Liver (tissue), 3 donors: ENCODE measurements at regions not wholly inside any gene's neighbourhood (a gene's known extent, or its start where the extent isn't known, plus 50 kb on each side); places are given as distances from the start of the nearest gene placed in this dataset.

Source experiments
- EGR1 ChIP-seq, 2 donors: IDR thresholded peaks; 2 replicates each; pipeline ENCODE4 v1.6.1; 2016 to 2018; ENCODE audit warnings: antibody characterized with exemption in 2 of 2, low read depth in 2 of 2
- FOXA1 ChIP-seq: IDR thresholded peaks from 2 replicates; pipeline ENCODE4 v1.6.1; 2016; ENCODE audit warnings: antibody characterized with exemption
- GABPA ChIP-seq, 2 donors: IDR thresholded peaks in 1 of 2; conservative IDR thresholded peaks in 1 of 2; 2 replicates each; pipeline ENCODE4 v1.6.1; 2016; ENCODE audit warnings: antibody characterized with exemption in 2 of 2, mild to moderate bottlenecking in 1 of 2, moderate library complexity in 1 of 2
- JUND ChIP-seq, 2 donors: IDR thresholded peaks; 2 replicates each; pipeline ENCODE4 v1.6.1; 2016; ENCODE audit warnings: antibody characterized with exemption in 2 of 2
- RAD21 ChIP-seq, 2 donors: IDR thresholded peaks; 2 replicates each; pipeline ENCODE4 v1.6.1; 2016; ENCODE audit warnings: antibody characterized with exemption in 2 of 2, mild to moderate bottlenecking in 2 of 2
- SP1 ChIP-seq: IDR thresholded peaks from 2 replicates; pipeline ENCODE4 v1.6.1; 2018; ENCODE audit warnings: antibody characterized with exemption, mild to moderate bottlenecking
- TAF1 ChIP-seq: conservative IDR thresholded peaks from 2 replicates; pipeline ENCODE4 v1.6.1; 2016; ENCODE audit warnings: antibody characterized with exemption, mild to moderate bottlenecking
- YY1 ChIP-seq: IDR thresholded peaks from 2 replicates; pipeline ENCODE4 v1.6.1; 2016; ENCODE audit warnings: antibody characterized with exemption, mild to moderate bottlenecking
- TF ChIP-seq, protein P1 (sequence below): fragments of 150-350 bp; IDR thresholded peaks from 2 replicates; pipeline ENCODE4 v1.5.1; 2017; ENCODE audit warnings: improper control_type of control experiment, low read depth, low read length; ENCODE audit not compliant: missing input control
- TF ChIP-seq, protein P2 (sequence below): IDR thresholded peaks from 2 replicates; pipeline ENCODE4 v1.6.1; 2016; ENCODE audit warnings: antibody characterized with exemption, mild to moderate bottlenecking
- TF ChIP-seq, protein P3 (sequence below): IDR thresholded peaks from 2 replicates; pipeline ENCODE4 v1.6.1; 2016; ENCODE audit warnings: antibody characterized with exemption
- TF ChIP-seq, protein P4 (sequence below): IDR thresholded peaks from 2 replicates; pipeline ENCODE4 v1.6.1; 2016; ENCODE audit warnings: antibody characterized with exemption
- donor health status: healthy.
- donor health status: healthy.

DNA sequence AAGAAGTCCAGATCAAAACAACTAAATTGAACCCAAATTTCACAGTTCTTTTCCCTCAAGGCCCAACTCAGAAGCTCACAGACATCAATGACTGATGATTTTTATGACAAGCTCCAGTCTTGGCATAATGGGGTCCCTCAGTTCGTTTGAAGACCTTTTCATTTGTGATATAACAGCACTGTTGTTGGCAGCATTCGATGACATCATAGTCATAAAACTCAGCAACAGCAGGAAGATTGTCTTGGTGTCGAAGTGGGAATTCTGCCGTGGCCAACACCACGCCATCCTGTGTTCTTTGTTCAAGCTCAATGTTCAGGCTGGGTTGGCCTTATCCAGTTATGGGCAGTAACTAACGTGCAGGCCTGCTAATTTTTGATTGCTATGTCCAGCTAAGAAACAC lies 261.7 kb downstream of the C7orf25 start:
- TF ChIP-seq GABPA (IDR thresholded peaks at IDR 0.05 in 1 of 2, conservative IDR thresholded peaks at IDR 0.05 in 1 of 2) (no peak), RAD21 (IDR thresholded peaks at IDR 0.05) (no peak), FOXA1 (no peak), SP1 (no peak), YY1 (no peak), JUND (IDR thresholded peaks at IDR 0.05) (no peak), TAF1 (no peak), EGR1 (IDR thresholded peaks at IDR 0.05; ENCODE audit: low read depth in 2 of 2) (no peak)
- TF ChIP-seq, protein P1, sequence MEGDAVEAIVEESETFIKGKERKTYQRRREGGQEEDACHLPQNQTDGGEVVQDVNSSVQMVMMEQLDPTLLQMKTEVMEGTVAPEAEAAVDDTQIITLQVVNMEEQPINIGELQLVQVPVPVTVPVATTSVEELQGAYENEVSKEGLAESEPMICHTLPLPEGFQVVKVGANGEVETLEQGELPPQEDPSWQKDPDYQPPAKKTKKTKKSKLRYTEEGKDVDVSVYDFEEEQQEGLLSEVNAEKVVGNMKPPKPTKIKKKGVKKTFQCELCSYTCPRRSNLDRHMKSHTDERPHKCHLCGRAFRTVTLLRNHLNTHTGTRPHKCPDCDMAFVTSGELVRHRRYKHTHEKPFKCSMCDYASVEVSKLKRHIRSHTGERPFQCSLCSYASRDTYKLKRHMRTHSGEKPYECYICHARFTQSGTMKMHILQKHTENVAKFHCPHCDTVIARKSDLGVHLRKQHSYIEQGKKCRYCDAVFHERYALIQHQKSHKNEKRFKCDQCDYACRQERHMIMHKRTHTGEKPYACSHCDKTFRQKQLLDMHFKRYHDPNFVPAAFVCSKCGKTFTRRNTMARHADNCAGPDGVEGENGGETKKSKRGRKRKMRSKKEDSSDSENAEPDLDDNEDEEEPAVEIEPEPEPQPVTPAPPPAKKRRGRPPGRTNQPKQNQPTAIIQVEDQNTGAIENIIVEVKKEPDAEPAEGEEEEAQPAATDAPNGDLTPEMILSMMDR, result no peak
- TF ChIP-seq, protein P2, sequence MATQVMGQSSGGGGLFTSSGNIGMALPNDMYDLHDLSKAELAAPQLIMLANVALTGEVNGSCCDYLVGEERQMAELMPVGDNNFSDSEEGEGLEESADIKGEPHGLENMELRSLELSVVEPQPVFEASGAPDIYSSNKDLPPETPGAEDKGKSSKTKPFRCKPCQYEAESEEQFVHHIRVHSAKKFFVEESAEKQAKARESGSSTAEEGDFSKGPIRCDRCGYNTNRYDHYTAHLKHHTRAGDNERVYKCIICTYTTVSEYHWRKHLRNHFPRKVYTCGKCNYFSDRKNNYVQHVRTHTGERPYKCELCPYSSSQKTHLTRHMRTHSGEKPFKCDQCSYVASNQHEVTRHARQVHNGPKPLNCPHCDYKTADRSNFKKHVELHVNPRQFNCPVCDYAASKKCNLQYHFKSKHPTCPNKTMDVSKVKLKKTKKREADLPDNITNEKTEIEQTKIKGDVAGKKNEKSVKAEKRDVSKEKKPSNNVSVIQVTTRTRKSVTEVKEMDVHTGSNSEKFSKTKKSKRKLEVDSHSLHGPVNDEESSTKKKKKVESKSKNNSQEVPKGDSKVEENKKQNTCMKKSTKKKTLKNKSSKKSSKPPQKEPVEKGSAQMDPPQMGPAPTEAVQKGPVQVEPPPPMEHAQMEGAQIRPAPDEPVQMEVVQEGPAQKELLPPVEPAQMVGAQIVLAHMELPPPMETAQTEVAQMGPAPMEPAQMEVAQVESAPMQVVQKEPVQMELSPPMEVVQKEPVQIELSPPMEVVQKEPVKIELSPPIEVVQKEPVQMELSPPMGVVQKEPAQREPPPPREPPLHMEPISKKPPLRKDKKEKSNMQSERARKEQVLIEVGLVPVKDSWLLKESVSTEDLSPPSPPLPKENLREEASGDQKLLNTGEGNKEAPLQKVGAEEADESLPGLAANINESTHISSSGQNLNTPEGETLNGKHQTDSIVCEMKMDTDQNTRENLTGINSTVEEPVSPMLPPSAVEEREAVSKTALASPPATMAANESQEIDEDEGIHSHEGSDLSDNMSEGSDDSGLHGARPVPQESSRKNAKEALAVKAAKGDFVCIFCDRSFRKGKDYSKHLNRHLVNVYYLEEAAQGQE, result no peak
- TF ChIP-seq, protein P3, sequence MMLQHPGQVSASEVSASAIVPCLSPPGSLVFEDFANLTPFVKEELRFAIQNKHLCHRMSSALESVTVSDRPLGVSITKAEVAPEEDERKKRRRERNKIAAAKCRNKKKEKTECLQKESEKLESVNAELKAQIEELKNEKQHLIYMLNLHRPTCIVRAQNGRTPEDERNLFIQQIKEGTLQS, result no peak
- TF ChIP-seq, protein P4, sequence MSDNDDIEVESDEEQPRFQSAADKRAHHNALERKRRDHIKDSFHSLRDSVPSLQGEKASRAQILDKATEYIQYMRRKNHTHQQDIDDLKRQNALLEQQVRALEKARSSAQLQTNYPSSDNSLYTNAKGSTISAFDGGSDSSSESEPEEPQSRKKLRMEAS, result no peak
